ENCODE measurements at regions not wholly inside any gene's neighbourhood (a gene's known extent, or its start where the extent isn't known, plus 50 kb on each side); places are given as distances from the start of the nearest gene placed in this dataset.

DNA sequence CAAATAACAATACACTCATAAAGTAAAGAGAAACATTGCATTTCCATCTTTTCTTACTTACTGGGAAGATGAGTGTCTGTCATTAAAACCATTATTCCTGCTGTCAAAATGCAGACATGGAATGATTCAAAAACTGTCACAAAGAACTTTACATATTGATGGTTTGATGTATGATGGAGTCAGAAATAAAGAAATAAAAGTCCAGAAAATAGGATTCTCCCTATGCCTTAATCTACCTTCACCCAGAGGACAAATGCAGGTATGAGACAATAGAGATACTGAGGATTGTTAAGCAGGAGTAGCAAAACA lies 656.1 kb downstream of the TBC1D4 start:
- no peak overlapping the region for H3K4me3 ChIP-seq (ENCODE audit: low read depth, low read length)
- TF ChIP-seq, protein P1, sequence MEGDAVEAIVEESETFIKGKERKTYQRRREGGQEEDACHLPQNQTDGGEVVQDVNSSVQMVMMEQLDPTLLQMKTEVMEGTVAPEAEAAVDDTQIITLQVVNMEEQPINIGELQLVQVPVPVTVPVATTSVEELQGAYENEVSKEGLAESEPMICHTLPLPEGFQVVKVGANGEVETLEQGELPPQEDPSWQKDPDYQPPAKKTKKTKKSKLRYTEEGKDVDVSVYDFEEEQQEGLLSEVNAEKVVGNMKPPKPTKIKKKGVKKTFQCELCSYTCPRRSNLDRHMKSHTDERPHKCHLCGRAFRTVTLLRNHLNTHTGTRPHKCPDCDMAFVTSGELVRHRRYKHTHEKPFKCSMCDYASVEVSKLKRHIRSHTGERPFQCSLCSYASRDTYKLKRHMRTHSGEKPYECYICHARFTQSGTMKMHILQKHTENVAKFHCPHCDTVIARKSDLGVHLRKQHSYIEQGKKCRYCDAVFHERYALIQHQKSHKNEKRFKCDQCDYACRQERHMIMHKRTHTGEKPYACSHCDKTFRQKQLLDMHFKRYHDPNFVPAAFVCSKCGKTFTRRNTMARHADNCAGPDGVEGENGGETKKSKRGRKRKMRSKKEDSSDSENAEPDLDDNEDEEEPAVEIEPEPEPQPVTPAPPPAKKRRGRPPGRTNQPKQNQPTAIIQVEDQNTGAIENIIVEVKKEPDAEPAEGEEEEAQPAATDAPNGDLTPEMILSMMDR (IDR thresholded peaks at IDR 0.05; ENCODE audit: low read depth, low read length) = no peak

DNA sequence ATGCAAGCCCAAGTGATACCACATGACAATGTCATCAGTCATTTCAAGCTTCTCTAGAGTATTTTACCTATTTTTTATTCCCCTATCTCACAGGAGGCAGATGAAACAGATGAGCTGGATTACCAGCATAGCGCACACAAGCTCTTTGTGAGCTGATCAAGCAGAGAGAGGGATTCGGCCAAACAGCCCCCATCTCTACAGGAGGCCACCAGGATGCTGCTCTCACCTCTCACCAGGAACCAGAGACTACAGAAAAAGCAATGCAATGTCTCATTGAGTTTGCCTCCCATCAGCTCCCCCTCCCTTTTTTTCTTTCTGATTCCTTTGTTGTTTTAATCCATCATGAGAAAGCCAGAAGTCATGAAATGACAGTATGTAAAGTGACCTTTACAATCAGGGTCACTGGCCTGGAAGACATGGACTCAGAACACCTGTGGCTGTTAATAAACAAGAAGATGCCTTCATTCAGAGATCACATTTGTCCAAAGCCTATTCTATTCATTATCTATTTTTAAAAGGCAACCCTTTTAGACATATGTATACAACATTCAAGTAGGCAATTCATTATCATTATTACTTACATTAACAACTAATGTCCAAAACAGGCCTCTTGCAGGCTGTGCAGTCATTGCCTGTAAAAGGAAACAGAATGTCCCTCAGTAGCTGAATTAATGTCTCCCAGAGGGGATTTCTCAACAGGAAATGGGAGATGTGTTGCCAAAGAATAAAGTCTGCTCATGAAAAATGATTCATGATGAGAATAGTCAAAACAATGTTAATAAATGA lies 656.6 kb downstream of the TBC1D4 start:
- TF ChIP-seq, protein P1 (IDR thresholded peaks at IDR 0.05; ENCODE audit: low read depth, low read length) = no peak

DNA sequence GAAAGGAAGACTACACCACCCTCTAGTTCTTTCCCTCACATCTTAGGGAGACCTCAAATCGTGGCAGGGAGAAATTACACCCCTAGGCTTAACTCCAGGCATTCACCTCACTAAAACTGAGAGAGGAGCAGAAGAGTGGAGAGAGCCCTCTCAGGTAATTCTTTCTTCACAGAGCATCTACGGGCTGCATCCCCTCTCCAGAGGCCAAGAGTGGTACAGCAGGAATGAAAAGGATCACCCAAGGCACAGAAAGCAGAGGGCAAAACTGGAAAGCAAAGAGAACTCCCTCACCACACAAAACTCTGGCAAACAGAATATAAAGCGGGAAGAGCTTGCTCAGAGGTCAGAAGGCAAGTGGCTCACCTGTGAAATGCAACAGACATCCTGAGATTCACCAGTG lies 661.2 kb downstream of the TBC1D4 start:
- TF ChIP-seq, protein P1 (IDR thresholded peaks at IDR 0.05; ENCODE audit: low read depth, low read length) = no peak

More for the DNA sequence above, 656.6 kb downstream of the TBC1D4 start:
- H3K4me3 ChIP-seq (ENCODE audit: low read depth, low read length) = no peak overlapping the region

DNA sequence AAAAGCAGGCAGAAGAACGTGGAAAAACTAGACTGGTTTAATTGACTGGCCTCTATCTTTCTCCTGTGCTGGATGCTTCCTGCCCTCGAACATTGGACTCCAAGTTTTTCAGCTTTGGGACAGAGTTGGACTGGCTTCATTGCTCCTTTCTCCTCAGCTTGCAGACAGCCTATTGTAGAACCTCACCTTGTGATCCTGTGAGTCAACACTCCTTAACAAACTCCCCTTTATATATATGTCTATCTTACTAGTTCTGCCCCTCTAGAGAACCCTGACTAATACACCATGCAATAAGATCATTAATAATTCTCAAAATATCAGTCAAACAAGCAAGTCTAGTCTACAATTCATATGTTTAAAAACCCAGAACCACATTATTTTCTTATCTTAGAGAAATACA lies 662.4 kb downstream of the TBC1D4 start:
- no peak overlapping the region for H3K4me3 ChIP-seq (ENCODE audit: low read depth, low read length)
- TF ChIP-seq, protein P1 (IDR thresholded peaks at IDR 0.05; ENCODE audit: low read depth, low read length) = no peak

More for the DNA sequence above, 661.2 kb downstream of the TBC1D4 start:
- H3K4me3 ChIP-seq (ENCODE audit: low read depth, low read length) = no peak overlapping the region

DNA sequence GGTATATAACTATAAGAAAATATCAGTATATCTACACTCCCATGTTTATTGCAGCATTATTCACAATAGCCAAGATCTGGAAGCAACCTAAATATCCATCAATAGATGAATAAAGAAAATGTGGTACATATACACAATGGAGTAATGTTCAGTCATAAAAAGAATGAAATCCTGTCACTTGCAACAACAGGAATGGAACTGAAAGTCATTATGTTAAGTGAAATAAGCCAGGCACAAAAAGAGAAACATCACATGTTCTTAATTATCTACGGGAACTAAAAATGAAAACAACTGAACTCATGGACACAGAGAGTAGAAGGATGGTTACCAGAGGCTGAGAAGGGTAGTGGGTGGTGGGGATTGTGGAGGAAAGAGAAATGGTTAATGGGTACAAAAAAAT lies 665.2 kb downstream of the TBC1D4 start:
- TF ChIP-seq, protein P1 (IDR thresholded peaks at IDR 0.05; ENCODE audit: low read depth, low read length) = no peak
- no peak overlapping the region for H3K4me3 ChIP-seq (ENCODE audit: low read depth, low read length)

DNA sequence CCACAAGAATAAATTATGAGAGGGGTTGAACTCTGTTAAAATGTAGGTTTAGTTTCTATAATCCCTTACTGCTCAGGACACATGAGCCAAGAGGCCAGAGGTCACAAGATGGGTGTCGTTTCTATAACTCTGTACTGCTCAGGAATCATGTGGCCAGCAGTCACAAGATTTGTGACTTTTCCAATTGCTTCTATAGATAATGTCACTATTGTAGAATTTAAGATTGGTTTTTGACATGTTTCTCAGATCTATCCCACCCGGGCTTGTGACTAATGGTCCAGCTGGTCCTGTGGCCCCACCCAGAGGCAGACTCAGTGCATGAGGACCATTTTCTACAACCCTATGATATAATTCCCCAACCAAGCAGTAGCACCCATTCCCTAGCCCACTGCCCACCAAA lies 662.0 kb upstream of the KLF12 start:
- TF ChIP-seq, protein P1 (IDR thresholded peaks at IDR 0.05; ENCODE audit: low read depth, low read length) = no peak
- no peak overlapping the region for H3K4me3 ChIP-seq (ENCODE audit: low read depth, low read length)

DNA sequence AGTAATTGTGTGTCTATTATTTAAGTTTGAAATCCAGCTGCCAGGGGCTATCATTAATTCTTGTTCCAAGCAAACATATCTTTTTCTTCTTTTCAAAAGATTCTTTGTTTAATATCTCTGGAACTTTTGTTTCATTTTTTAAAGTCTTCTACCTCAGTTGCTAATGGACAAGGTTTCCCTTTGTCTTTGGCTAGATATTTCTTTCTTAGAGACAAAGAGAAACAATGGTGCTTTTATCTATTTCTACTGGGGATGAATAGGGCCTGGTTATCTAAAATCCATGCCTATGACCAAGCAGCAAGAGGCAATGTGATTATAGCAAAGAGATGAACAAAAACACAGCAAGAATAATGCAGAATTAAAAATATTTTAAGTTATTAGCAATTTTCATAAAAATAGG lies 661.3 kb upstream of the KLF12 start:
- TF ChIP-seq, protein P1 (IDR thresholded peaks at IDR 0.05; ENCODE audit: low read depth, low read length) = no peak
- H3K4me3 ChIP-seq (ENCODE audit: low read depth, low read length) = no peak overlapping the region
